Prostate gland (tissue), 2 donors: ENCODE measurements at regions not wholly inside any gene's neighbourhood (a gene's known extent, or its start where the extent isn't known, plus 50 kb on each side); places are given as distances from the start of the nearest gene placed in this dataset.

ENCODE experiments used
- DNase-seq: peaks from one replicate; pipeline ENCODE4 v3.0.0-alpha.2; 2019; ENCODE audit warnings: low spot score
- H3K27ac ChIP-seq, 2 donors: fragments of 200-600 bp; sonication (generic); 2 replicates each; pipeline ENCODE4 v1.5.1; 2017 to 2019
- H3K27me3 ChIP-seq: fragments of 200-600 bp; sonication (generic); replicated peaks from 2 replicates; pipeline ENCODE4 v1.5.1; 2019; ENCODE audit not compliant: insufficient read depth
- H3K36me3 ChIP-seq, 2 donors: fragments of 200-600 bp; sonication (generic); 1 replicate in 1 of 2; 2 replicates in 1 of 2; pipeline versions ENCODE4 v1.5.1 to v1.8.1; 2017 to 2019
- H3K4me1 ChIP-seq: fragments of 200-600 bp; sonication (generic); replicated peaks from 2 replicates; pipeline ENCODE4 v1.5.1; 2019
- H3K4me3 ChIP-seq, 2 donors: fragments of 200-600 bp; sonication (generic); 2 replicates each; pipeline ENCODE4 v1.5.1; 2017 to 2019
- H3K9me3 ChIP-seq: fragments of 200-600 bp; sonication (generic); 2 replicates; pipeline ENCODE4 v1.5.1; 2017
- POLR2A ChIP-seq: fragments of 450-650 bp; IDR thresholded peaks from one replicate; pipeline ENCODE4 v1.6.1; 2016; ENCODE audit warnings: antibody characterized with exemption, mild to moderate bottlenecking
- POLR2AphosphoS5 ChIP-seq: sonication (generic); formaldehyde crosslinking; IDR thresholded peaks from one replicate; pipeline ENCODE4 v1.6.1; 2017; ENCODE audit warnings: antibody characterized with exemption
- WGBS: methylation state at CpG from one replicate; pipeline ENCODE4 v1.1.5; 2018; 5-methylcytosine and 5-hydroxymethylcytosine counted together
- intact Hi-C: fragments of 100-400 bp; cut with DNase I; formaldehyde crosslinking; loops from one replicate; pipeline ENCODE4 v1.14.2; 2022
- TF ChIP-seq, protein P1 (sequence below), 4 experiments: fragments of 200-600 bp in 2 of 4; fragments of 450-650 bp in 2 of 4; sonication (generic) in 2 of 4; IDR thresholded peaks; 1 replicate in 3 of 4; 2 replicates in 1 of 4; pipeline ENCODE4 v1.5.1; 2016 to 2019; ENCODE audit warnings: antibody characterized with exemption in 4 of 4, mild to moderate bottlenecking in 2 of 4, moderate library complexity in 2 of 4

DNA sequence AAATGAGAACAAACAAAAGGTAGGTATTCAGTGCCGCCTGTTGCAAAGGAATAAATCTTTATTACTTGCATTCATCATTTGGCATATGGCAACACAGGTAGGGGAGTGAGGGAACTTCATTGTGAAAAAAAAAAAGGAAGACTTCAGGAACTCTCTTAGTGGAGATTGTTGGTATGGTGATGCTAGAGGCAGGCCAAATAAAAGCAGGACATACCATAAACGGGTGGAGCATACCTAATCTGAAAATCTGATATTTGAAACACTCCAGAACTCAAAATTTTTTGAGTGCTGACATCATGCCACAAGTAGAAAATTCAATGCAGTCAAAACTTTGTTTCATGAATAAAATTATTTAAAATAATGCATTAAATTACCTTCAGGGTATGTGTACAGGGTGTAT is 425.8 kb upstream of the SYT4 start:
- WGBS: 56% methylated on average over 2 of the region's 2 CpGs
- intact Hi-C loops: no loop called here
- H3K9me3 ChIP-seq: no peaks in the 10 kb centered on the region
- TF ChIP-seq POLR2A: no peak
- TF ChIP-seq POLR2AphosphoS5: no peak
- TF ChIP-seq, protein P1, sequence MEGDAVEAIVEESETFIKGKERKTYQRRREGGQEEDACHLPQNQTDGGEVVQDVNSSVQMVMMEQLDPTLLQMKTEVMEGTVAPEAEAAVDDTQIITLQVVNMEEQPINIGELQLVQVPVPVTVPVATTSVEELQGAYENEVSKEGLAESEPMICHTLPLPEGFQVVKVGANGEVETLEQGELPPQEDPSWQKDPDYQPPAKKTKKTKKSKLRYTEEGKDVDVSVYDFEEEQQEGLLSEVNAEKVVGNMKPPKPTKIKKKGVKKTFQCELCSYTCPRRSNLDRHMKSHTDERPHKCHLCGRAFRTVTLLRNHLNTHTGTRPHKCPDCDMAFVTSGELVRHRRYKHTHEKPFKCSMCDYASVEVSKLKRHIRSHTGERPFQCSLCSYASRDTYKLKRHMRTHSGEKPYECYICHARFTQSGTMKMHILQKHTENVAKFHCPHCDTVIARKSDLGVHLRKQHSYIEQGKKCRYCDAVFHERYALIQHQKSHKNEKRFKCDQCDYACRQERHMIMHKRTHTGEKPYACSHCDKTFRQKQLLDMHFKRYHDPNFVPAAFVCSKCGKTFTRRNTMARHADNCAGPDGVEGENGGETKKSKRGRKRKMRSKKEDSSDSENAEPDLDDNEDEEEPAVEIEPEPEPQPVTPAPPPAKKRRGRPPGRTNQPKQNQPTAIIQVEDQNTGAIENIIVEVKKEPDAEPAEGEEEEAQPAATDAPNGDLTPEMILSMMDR (IDR thresholded peaks at IDR 0.05): no peak
- H3K36me3 ChIP-seq: no peaks in the 10 kb centered on the region
- H3K4me3 ChIP-seq: no peak overlapping the region
- no peaks in the 10 kb centered on the region for H3K4me1 ChIP-seq
- H3K27me3 ChIP-seq: no peaks in the 10 kb centered on the region
- DNase-seq: no peak
- H3K27ac ChIP-seq: no peak overlapping the region

DNA sequence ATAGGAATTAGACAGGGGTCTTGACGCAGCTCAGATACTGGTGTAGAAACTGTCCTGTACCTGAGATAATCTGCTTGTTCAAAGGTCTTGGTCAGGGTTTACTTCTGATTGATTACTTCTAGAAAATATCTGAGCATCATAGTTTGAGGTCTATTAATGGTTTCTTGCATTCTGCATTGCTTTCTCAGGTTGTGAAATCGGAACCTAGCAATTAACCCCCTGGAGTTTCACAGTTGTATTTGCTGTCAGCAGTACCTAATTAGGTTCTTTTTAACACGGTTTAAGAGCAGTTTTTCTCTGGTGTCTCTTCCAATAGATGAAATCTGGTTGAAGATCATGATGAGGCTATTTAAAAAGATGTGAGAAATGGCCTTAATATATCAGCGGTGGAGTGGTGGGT is 428.6 kb upstream of the SYT4 start:
- Histone ChIP-seq H3K9me3 (no peaks in the 10 kb centered on the region), H3K27me3 (no peaks in the 10 kb centered on the region), H3K4me1 (no peaks in the 10 kb centered on the region), H3K4me3 (no peak overlapping the region), H3K27ac (no peak overlapping the region), H3K36me3 (no peaks in the 10 kb centered on the region)
- intact Hi-C loops: no loop called here
- no peak for DNase-seq
- 64% methylated on average over 4 of the region's 4 CpGs for WGBS
- TF ChIP-seq, protein P1 (IDR thresholded peaks at IDR 0.05): no peak
- no peak for TF ChIP-seq POLR2A
- no peak for TF ChIP-seq POLR2AphosphoS5

DNA sequence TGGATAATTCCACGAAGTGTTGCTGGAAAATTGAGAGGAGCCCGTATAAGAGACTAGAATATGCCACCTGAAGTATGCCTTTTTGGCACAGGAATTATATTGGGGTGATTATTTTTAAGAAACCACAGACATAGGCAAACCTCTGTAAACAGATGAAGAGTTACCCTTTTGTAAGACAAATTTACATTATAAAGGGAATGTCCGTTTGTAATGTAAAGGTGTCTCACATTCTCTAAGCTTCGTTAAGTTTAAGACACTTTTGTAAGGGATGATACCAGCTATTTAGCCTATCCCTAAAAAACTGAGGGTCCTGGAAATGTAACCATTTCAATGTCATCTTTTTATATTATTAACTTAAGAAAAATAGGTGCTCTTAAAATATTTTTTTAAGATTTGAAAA is 432.8 kb upstream of the SYT4 start:
- DNase-seq: no peak
- TF ChIP-seq POLR2A (no peak), POLR2AphosphoS5 (no peak)
- TF ChIP-seq, protein P1 (IDR thresholded peaks at IDR 0.05): no peak
- H3K27me3 ChIP-seq: no peaks in the 10 kb centered on the region
- H3K9me3 ChIP-seq: no peaks in the 10 kb centered on the region
- no peak overlapping the region for H3K27ac ChIP-seq
- H3K4me1 ChIP-seq: no peaks in the 10 kb centered on the region
- intact Hi-C loops: no loop called here
- H3K36me3 ChIP-seq: no peaks in the 10 kb centered on the region
- 71% methylated on average over 4 of the region's 4 CpGs for WGBS
- no peak overlapping the region for H3K4me3 ChIP-seq

DNA sequence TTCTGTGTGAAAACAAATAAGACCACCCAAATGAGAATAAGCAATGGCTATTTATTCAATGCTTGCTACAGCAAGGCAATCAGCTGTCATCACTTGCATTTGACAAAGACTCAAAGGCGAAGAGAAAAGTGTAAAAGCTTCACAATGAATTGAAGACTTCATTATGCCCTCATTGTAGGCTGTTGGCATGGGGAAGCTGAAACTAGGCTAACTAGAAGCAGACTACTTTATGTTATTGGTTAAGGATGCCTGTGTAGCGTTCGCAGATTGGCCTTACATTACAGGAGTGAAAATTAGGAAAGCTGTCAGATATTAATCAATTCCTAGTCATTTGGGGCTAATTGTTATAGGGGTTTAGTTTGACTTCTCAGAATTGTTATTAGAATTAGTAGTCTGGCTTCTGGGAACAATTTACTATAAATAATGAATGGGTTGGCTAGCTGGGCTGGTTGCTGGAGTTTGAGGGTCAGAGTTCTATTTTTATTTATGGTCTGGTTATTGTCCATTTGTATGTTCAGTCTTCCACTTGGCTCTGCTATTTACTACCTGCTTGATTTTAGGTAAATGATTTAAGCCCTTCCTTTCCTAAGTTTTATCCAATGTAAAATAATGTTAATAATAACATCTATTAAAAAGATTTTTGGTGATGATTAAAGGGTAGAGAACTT is 437.2 kb upstream of the SYT4 start:
- no peaks in the 10 kb centered on the region for H3K27me3 ChIP-seq
- intact Hi-C loops: no loop called here
- DNase-seq: no peak
- WGBS: 84% methylated on average over 3 of the region's 3 CpGs
- no peaks in the 10 kb centered on the region for H3K9me3 ChIP-seq
- no peak overlapping the region for H3K4me3 ChIP-seq
- no peaks in the 10 kb centered on the region for H3K36me3 ChIP-seq
- H3K27ac ChIP-seq: no peak overlapping the region
- TF ChIP-seq POLR2AphosphoS5 (no peak), POLR2A (no peak)
- TF ChIP-seq, protein P1 (IDR thresholded peaks at IDR 0.05): no peak
- H3K4me1 ChIP-seq: no peaks in the 10 kb centered on the region

DNA sequence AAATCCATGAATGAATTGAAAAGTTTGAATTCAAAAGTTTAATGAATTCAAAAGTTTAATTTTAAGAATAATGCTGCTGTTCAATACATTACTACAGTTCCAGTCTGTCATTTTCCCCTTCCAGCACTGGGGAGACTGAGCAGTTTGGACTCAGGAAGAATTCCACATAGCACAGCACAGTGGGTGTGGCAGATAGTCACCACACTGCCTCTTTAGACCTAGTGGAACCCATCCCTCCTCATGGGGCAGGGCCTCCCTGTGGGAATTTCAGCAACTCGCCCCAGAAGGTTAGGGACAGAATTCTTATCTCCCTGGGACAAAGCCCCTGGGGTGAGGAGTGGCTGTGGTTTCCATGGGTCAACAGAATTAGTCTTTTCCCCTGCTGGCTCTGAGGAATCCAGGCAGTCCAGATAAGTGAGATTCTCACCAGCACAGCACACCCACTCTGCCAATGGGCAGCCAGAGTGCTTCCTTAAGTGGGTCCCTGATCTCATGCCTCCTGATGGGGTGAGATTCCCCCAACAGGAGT is 442.0 kb upstream of the SYT4 start:
- no peaks in the 10 kb centered on the region for H3K27me3 ChIP-seq
- DNase-seq: no peak
- no peak overlapping the region for H3K4me3 ChIP-seq
- intact Hi-C loops: no loop called here
- H3K36me3 ChIP-seq: no peaks in the 10 kb centered on the region
- no peak overlapping the region for H3K27ac ChIP-seq
- WGBS: 50% methylated on average over 1 of the region's 1 CpG
- H3K9me3 ChIP-seq: no peaks in the 10 kb centered on the region
- H3K4me1 ChIP-seq: no peaks in the 10 kb centered on the region
- TF ChIP-seq POLR2A (no peak), POLR2AphosphoS5 (no peak)
- TF ChIP-seq, protein P1 (IDR thresholded peaks at IDR 0.05): no peak
